Spleen (tissue), 7 donors: ENCODE measurements at regions not wholly inside any gene's neighbourhood (a gene's known extent, or its start where the extent isn't known, plus 50 kb on each side); places are given as distances from the start of the nearest gene placed in this dataset.

Experiments
- CTCF ChIP-seq, 11 experiments: fragments of 200-600 bp in 7 of 11; fragments of 450-650 bp in 4 of 11; sonication (generic) in 4 of 11; IDR thresholded peaks in 8 of 11; conservative IDR thresholded peaks in 3 of 11; 1 replicate in 7 of 11; 2 replicates in 4 of 11; pipeline versions ENCODE4 v1.4.0 to v1.8.0; 2016 to 2021; ENCODE audit warnings: antibody characterized with exemption in 11 of 11, inconsistent platforms in 4 of 11, mild to moderate bottlenecking in 1 of 11
- POLR2A ChIP-seq, 3 donors: fragments of 450-650 bp; IDR thresholded peaks; one replicate each; pipeline ENCODE4 v1.5.1; 2017; ENCODE audit warnings: antibody characterized with exemption in 3 of 3, mild to moderate bottlenecking in 1 of 3
- POLR2AphosphoS5 ChIP-seq, 3 donors: sonication (generic); formaldehyde crosslinking; IDR thresholded peaks; one replicate each; pipeline ENCODE4 v1.5.1; 2017; ENCODE audit warnings: antibody characterized with exemption in 3 of 3
- donor health status: DM: no; HTN: no; CAD: no; lungs with moderate emphysema.
- donor health status: DM: no; HTN: no; CAD: no.
- donor health status: DM: no; HTN: no; CAD: no.

- TF ChIP-seq CTCF (IDR thresholded peaks at IDR 0.05 in 8 of 11, conservative IDR thresholded peaks at IDR 0.05 in 3 of 11) = no peak
- no peak for TF ChIP-seq POLR2A (IDR thresholded peaks at IDR 0.05)
- TF ChIP-seq POLR2AphosphoS5 (IDR thresholded peaks at IDR 0.05) = no peak
These were observed 165.5 kb upstream of the CCND2 start for GRCh38 chr12:4107911-4108697.
